ENCODE measurements at regions not wholly inside any gene's neighbourhood (a gene's known extent, or its start where the extent isn't known, plus 50 kb on each side); places are given as distances from the start of the nearest gene placed in this dataset.

DNA sequence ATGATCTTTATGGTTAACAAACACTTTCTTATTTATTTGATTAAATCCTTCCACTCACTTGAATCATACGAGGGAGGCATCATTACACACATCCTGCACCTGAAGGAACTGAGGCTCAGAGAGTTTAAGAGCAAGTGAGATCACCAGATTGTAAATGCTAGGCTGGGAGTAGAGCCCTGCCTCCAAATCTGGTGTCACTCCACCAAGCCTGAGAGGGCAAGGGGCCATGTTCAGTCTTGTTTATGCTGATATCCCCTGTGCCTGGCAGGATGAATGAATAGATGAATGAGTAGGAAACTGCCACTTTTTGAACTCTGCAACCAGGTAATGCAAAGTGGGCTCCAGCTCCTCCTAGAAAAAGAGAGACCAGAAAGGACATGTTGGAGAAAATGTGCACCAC lies 59.1 kb downstream of the RASSF10 start:
- TF ChIP-seq, protein P1, sequence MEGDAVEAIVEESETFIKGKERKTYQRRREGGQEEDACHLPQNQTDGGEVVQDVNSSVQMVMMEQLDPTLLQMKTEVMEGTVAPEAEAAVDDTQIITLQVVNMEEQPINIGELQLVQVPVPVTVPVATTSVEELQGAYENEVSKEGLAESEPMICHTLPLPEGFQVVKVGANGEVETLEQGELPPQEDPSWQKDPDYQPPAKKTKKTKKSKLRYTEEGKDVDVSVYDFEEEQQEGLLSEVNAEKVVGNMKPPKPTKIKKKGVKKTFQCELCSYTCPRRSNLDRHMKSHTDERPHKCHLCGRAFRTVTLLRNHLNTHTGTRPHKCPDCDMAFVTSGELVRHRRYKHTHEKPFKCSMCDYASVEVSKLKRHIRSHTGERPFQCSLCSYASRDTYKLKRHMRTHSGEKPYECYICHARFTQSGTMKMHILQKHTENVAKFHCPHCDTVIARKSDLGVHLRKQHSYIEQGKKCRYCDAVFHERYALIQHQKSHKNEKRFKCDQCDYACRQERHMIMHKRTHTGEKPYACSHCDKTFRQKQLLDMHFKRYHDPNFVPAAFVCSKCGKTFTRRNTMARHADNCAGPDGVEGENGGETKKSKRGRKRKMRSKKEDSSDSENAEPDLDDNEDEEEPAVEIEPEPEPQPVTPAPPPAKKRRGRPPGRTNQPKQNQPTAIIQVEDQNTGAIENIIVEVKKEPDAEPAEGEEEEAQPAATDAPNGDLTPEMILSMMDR (IDR thresholded peaks at IDR 0.05; ENCODE audit: low read length) = no peak
- TF ChIP-seq EZH2 (IDR thresholded peaks at IDR 0.05; ENCODE audit: borderline replicate concordance, low read length) = no peak

Data from OCI-LY1 (cell line).